OCI-LY7 (cell line): ENCODE measurements at regions not wholly inside any gene's neighbourhood (a gene's known extent, or its start where the extent isn't known, plus 50 kb on each side); places are given as distances from the start of the nearest gene placed in this dataset.

Experiments
- BruUV-seq: library from RNA; stranded (reverse); fragments of 400-500 nt; replicated peaks from 2 replicates; lab custom pipeline; 2021; lab: Mats Ljungman, UMichigan
- CTCF ChIA-PET: fragments of 300-600 bp; sonication (Branson Sonifier 250); formaldehyde crosslinking; loops from one replicate; lab custom pipeline; 2022; ENCODE audit warnings: antibody characterized with exemption; ENCODE audit not compliant: unreplicated experiment; lab: Charles Lee
- POLR2A ChIA-PET: fragments of 300-600 bp; sonication (Branson Sonifier 250); formaldehyde crosslinking; loops from one replicate; lab custom pipeline; 2022; ENCODE audit warnings: antibody characterized with exemption; lab: Charles Lee
- DNase-seq: peaks from one replicate; pipeline ENCODE4 v3.0.0-alpha.2; 2015; ENCODE audit warnings: low spot score
- H2AFZ ChIP-seq: fragments of 200-600 bp; sonication (generic), shearing (Covaris generic); 2 replicates; pipeline ENCODE4 v1.6.1; 2014; ENCODE audit warnings: mild to moderate bottlenecking, antibody characterized with exemption, low read length, moderate library complexity
- H3K27ac ChIP-seq: fragments of 200-600 bp; sonication (generic); 2 replicates; pipeline ENCODE4 v1.5.1; 2014; ENCODE audit warnings: mixed run types, low read depth, mild to moderate bottlenecking, moderate library complexity, low read length, inconsistent platforms; ENCODE audit not compliant: poor library complexity, severe bottlenecking
- H3K36me3 ChIP-seq: fragments of 200-600 bp; sonication (generic); 2 replicates; pipeline ENCODE4 v1.6.1; 2014; ENCODE audit warnings: mild to moderate bottlenecking, antibody characterized with exemption, low read length, moderate library complexity, mixed read lengths; ENCODE audit not compliant: insufficient read depth
- H3K4me1 ChIP-seq: fragments of 200-600 bp; sonication (generic); 2 replicates; pipeline ENCODE4 v1.5.1; 2014; ENCODE audit warnings: mild to moderate bottlenecking, low read length; ENCODE audit not compliant: insufficient read depth, poor library complexity, severe bottlenecking
- H3K4me2 ChIP-seq: fragments of 200-600 bp; sonication (generic); 2 replicates; pipeline ENCODE4 v1.6.1; 2014; ENCODE audit warnings: mild to moderate bottlenecking, low read length
- H3K4me3 ChIP-seq: fragments of 200-600 bp; sonication (generic); 2 replicates; pipeline ENCODE4 v1.5.1; 2014; ENCODE audit warnings: mild to moderate bottlenecking, low read depth, low read length; ENCODE audit not compliant: poor library complexity, severe bottlenecking
- H3K79me2 ChIP-seq: fragments of 200-600 bp; sonication (generic); 2 replicates; pipeline ENCODE4 v1.6.1; 2016; ENCODE audit warnings: low read depth, mild to moderate bottlenecking, low read length, moderate library complexity, mixed read lengths; ENCODE audit not compliant: insufficient read depth
- H3K9me2 ChIP-seq: fragments of 200-600 bp; sonication (generic); 2 replicates; pipeline ENCODE4 v1.6.1; 2016; ENCODE audit warnings: mild to moderate bottlenecking, low read length, mixed read lengths; ENCODE audit not compliant: insufficient read depth
- H3K9me3 ChIP-seq: fragments of 200-600 bp; sonication (generic); 2 replicates; pipeline ENCODE4 v1.6.1; 2014; ENCODE audit warnings: mild to moderate bottlenecking, mixed run types, low read length, mixed read lengths
- H4K20me1 ChIP-seq: fragments of 200-600 bp; sonication (generic); 2 replicates; pipeline ENCODE4 v1.6.1; 2014; ENCODE audit warnings: mild to moderate bottlenecking, antibody characterized with exemption, low read length, moderate library complexity, mixed read lengths; ENCODE audit not compliant: insufficient read depth
- EZH2phosphoT487 ChIP-seq: fragments of 200-600 bp; sonication (generic); IDR thresholded peaks from 2 replicates; pipeline ENCODE4 v1.6.1; 2018; ENCODE audit warnings: low read depth, borderline replicate concordance, mild to moderate bottlenecking, mixed run types, antibody characterized with exemption, low read length, moderate library complexity, mixed read lengths
- intact Hi-C: fragments of 100-400 bp; cut with micrococcal nuclease; formaldehyde crosslinking; loops from one replicate; pipeline ENCODE4 v1.10.0; 2022; ENCODE audit not compliant: unreplicated experiment
- TF ChIP-seq, protein P1 (sequence below): fragments of 200-600 bp; sonication (generic); conservative IDR thresholded peaks from 2 replicates; pipeline ENCODE4 v1.5.1; 2014; ENCODE audit warnings: mild to moderate bottlenecking, antibody characterized with exemption, low read length, moderate library complexity, mixed read lengths

DNA sequence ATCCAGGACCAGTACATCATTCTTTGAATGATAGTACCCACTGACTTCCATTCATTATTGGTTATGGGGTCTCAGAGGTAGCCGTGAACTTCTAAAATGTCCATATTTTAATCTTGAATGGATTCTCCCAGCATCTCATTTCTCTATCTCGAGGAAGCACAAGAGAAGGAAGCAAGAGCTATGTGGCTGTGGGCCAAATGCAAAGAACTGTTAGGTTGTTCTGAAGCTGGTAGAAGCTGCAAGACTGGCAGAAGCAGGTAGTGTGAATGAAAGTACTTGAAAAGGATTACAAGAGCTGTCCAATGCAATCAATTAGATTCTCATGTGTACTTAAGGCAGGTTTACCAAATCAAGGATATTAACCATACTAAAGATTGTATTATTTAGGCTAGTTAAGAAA, 1131.8 kb downstream of the GRIK2 start:
- Histone ChIP-seq H2AFZ (no peak overlapping the region), H3K4me3 (no peak overlapping the region), H3K36me3 (no peaks in the 10 kb centered on the region), H4K20me1 (no peaks in the 10 kb centered on the region), H3K4me1 (no peaks in the 10 kb centered on the region), H3K79me2 (no peaks in the 10 kb centered on the region), H3K9me2 (no peaks in the 10 kb centered on the region), H3K27ac (no peak overlapping the region), H3K4me2 (no peak overlapping the region), H3K9me3 (no peaks in the 10 kb centered on the region)
- TF ChIP-seq, protein P1, sequence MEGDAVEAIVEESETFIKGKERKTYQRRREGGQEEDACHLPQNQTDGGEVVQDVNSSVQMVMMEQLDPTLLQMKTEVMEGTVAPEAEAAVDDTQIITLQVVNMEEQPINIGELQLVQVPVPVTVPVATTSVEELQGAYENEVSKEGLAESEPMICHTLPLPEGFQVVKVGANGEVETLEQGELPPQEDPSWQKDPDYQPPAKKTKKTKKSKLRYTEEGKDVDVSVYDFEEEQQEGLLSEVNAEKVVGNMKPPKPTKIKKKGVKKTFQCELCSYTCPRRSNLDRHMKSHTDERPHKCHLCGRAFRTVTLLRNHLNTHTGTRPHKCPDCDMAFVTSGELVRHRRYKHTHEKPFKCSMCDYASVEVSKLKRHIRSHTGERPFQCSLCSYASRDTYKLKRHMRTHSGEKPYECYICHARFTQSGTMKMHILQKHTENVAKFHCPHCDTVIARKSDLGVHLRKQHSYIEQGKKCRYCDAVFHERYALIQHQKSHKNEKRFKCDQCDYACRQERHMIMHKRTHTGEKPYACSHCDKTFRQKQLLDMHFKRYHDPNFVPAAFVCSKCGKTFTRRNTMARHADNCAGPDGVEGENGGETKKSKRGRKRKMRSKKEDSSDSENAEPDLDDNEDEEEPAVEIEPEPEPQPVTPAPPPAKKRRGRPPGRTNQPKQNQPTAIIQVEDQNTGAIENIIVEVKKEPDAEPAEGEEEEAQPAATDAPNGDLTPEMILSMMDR, result no peak
- no peak for TF ChIP-seq EZH2phosphoT487
- intact Hi-C loops, result no loop called here
- no peak for DNase-seq
- POLR2A ChIA-PET, result interaction anchor here (0.5 kb wide), 1 partner anchor 107 kb away, joined by 3 read pairs; no protein-coding TSS in a partner anchor
- no TSS peak for BruUV-seq
- CTCF ChIA-PET, result no interaction called here

DNA sequence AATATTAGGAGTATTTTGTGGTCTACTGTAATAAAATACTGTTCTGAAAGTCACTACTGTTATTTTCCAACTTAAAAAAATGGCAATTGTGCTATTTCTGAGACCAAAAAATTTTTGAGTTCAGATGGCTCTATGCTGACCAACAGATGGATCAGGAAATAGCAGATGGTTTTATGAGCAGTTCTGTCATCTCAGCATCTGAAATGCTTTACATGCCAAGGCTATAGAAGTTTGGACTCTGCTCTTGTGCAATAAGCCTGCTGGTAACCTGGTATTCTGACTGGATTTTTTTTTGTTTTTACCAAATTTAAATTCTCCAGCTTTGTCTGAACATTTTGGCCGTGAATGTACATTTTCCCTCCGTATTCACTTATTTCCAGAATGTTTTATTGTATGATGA, 1127.5 kb downstream of the GRIK2 start:
- H3K27ac ChIP-seq, result no peak overlapping the region
- no TSS peak for BruUV-seq
- intact Hi-C loops, result no loop called here
- H3K36me3 ChIP-seq, result no peaks in the 10 kb centered on the region
- H3K4me2 ChIP-seq, result no peak overlapping the region
- DNase-seq, result no peak
- no peaks in the 10 kb centered on the region for H3K9me2 ChIP-seq
- ChIA-PET CTCF (no interaction called here), POLR2A (no interaction called here)
- no peaks in the 10 kb centered on the region for H4K20me1 ChIP-seq
- TF ChIP-seq, protein P1, result no peak
- no peak for TF ChIP-seq EZH2phosphoT487
- no peaks in the 10 kb centered on the region for H3K4me1 ChIP-seq
- H3K4me3 ChIP-seq, result no peak overlapping the region
- H2AFZ ChIP-seq, result no peak overlapping the region
- H3K9me3 ChIP-seq, result no peaks in the 10 kb centered on the region
- H3K79me2 ChIP-seq, result no peaks in the 10 kb centered on the region

DNA sequence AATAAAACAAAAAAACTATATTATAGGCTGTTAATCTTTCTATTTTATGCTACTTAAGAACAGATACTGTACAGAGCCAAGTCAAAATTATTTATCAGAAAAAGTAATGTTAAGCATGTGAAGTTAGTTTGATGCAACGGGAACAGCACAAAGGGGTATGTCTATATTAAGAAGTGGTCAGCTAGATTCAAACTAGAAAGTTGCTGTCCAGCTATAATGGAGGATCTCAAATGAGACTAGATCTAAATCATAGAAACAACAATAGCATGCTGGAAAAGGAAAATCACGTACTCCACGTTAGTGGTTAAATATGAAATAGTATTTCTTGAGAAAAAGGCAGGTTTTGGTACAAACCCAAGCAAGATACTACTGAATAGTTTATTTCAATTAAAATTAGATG, 1124.0 kb downstream of the GRIK2 start:
- Histone ChIP-seq H3K9me3 (no peaks in the 10 kb centered on the region), H3K4me2 (no peak overlapping the region), H3K36me3 (no peaks in the 10 kb centered on the region), H3K27ac (no peak overlapping the region), H3K79me2 (no peaks in the 10 kb centered on the region), H3K9me2 (no peaks in the 10 kb centered on the region), H2AFZ (no peak overlapping the region), H3K4me1 (no peaks in the 10 kb centered on the region), H3K4me3 (no peak overlapping the region), H4K20me1 (no peaks in the 10 kb centered on the region)
- intact Hi-C loops, result no loop called here
- DNase-seq, result no peak
- ChIA-PET POLR2A (no interaction called here), CTCF (no interaction called here)
- no peak for TF ChIP-seq EZH2phosphoT487
- TF ChIP-seq, protein P1, result no peak
- BruUV-seq, result no TSS peak
